Kidney glomerular epithelial cell (primary cell): ENCODE measurements at regions not wholly inside any gene's neighbourhood (a gene's known extent, or its start where the extent isn't known, plus 50 kb on each side); places are given as distances from the start of the nearest gene placed in this dataset.

ENCODE experiments used
- DNase-seq: peaks from one replicate; lab custom pipeline; 2025; lab: John Stamatoyannopoulos, UW

DNA sequence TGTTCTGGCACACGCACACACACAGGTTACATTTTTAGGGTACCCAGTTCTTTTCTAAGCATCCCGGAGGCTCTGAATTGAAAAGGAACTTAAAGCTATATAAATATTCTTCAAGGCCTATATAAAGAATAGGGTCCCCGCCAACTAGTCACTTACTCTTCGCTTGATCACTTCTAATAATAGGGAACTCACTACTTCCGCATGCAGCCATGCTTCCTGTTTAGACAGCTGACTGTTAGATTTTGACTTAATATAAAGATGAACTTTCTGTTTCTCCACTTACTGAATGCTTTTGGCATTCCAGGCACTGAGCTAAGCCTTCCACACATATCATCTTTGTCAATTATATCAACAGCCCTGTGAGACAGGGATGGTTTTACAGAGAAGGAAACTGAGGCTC is 259.6 kb downstream of the TSHZ3 start:
- DNase-seq, result no peak

DNA sequence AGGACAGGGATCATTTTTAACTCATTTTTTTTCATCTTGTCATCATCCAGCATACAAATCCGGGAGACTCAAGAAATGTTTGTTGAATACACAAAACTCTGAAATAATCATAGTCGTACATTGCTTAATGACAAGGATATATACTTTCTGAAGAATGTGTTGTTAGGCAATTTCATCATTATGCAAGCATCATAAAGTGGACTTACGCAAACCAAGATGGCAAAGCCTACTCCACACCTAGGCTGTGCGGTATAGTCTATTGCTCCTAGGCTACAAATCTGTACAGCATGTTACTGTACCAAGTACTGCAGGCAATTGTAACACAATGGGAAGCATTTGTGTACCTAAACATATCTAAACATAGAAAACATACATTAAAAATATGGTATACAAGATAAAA is 264.1 kb downstream of the TSHZ3 start:
- DNase-seq, result no peak

DNA sequence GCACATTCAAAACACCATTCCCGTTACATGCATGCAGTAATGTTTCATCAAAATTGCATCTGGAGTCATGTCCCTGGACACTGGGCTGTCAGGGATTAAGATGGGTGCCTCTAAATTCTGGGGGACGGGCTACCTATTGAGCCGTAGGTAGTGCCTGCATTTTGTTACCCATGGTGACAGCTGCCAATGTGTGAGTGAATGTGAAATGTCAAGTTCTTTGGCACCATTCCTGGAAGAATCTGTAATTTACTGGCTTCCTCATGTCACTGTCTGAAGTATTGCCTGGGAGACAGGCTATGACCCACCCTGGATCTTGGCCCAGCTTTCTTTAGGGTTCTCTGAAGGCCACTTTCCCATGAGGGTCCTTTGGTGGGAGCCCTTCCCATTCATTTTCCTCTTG is 266.1 kb downstream of the TSHZ3 start:
- no peak for DNase-seq

DNA sequence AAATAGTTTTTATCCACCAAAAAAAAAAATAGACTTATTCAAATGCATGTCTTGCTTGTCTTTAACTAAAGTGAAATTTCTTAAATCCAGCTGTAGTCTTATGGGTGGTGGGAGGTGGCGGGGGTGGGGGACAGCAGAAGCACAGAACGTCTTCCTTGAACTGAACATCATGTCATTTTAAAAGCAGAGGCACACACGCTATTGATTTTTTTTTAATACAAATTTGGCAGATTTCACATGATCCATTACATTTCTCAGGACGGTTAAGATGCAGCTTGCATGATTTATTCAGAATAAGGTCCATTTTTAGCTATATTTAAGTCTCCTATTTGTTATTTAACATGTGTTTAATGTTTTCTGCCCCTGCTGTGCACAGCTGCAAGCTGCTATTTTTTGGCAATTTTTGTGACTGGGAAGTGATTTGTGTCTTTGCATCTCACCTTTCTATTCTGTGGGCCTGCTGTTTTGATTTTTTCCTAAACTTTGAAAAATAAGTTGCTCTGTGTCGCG is 274.0 kb downstream of the TSHZ3 start:
- DNase-seq, result no peak

DNA sequence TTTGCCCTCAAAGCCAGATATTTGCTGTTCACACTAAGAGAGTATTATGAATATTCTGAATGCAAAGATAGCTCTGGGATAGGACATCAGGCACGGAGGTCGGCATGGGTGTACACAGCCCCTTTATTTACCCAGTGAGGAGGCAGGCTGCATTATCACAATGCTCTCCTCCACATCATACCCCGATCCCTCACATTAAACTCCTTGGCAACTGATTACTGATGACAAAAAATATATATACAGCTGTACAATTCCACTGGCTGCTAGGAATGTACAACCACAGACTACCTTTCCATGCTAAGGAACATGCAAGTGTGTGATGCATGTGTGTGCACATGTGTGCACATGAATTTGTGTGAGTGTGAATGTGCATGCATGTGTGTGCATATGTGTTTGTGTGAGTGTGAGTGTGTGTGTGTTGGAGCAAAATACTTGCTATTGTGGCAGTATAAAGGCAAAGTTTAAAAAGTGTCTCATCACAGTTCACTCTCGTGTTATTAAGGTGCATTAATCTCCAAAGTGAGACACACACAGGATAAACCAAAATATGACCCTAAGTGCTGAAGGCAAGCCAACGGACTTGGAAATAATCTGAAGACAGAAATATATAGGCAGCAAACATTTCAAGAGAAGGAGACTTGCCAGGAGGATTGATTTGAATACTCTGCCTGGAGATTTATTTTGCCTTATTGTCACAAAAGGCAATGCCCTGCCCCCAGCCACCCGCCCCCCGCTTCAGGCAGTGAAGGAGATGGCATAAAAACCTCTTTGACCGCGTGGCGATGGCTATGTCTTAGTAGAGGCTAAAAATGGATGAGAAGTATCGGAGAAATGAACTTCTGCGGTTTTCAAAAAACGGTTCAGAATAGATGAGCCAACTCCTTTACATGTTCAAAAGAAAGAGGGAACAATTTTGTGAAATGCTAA is 274.8 kb downstream of the TSHZ3 start:
- no peak for DNase-seq

DNA sequence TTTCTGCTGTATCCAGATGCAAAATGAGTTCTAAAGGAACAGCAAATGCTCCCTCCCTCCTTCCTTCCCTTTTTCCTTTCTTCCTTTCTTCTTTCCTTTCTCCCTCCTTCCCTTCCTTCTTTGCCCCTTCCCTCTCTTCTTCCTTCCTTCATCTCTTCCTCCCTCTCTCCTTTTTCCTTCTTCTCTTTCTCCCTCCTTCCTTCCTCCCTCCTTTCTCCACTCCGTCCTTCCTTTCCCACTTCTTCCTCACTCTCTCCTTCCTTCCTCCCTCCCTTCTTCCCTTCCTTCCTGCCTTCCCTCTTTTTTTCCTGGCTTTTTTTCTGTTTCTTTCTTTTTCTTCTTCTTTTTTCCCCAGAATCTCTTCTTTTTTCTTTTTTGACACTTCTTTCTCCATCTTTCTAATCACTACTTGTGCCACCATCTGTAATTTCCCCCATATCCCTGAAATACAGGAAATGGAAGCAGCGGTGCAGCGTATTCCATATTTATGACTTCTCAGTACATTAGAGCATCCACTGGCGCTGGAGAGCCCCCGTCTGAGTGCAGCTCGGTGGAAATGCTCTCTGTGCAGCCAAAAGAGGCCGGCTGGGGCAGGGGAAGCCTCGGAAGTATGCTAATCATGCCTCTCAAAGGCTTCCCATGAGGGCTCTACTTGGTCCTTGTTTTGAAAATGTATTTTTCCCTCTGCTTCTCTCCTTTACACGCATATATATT is 275.6 kb downstream of the TSHZ3 start:
- DNase-seq, result no peak

DNA sequence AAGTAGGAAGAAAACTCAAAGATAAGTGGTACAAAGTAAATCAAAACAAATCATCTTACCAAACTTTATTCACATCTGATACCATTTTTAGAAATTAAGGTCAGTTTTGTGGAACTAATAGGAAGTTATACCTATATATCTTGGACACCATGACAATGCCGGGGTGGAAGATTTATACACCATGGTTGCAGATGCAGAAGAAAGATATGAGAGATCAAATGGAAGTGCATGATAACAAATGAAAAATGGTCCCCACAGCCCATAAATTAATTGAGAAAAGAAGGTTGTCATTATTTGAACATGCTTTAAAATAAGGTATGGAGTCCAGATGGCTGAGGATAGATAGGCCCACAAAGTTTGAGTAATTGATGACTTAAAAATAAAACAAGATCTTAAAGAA is 276.8 kb downstream of the TSHZ3 start:
- no peak for DNase-seq

DNA sequence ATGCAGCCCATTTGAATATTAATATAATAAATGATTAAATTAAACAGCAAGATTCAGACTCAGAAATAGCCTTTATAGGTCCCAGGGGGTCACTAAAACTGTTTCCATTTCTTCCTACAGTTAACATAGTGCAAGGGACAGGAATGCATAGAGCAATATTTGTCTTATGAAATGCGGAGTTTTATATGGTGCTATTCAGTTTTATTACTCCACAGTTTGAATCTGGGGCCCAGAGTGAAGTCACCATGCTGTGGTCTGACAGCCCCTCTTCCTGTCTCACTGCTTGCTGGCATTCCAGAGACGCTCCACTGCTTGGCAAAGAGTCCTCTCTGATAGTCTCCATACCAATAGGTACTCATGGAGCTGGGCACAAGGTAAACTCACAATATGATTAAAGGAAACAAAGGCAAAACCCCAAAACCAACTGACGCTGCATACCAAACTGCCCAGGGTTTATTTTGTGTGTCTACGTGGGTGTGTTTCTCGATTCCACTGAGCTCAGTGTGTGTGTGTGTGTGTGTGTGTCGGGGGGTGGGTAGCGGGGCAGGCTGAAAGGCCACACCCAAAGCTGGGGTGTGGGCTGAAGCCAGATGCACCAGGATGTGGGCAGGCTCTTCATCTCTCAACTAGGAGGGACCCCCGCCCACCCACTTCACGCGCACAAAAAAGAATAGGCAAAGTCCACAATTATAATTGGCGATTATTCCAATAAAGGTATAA is 277.9 kb downstream of the TSHZ3 start:
- DNase-seq, result peak; percentile 21

DNA sequence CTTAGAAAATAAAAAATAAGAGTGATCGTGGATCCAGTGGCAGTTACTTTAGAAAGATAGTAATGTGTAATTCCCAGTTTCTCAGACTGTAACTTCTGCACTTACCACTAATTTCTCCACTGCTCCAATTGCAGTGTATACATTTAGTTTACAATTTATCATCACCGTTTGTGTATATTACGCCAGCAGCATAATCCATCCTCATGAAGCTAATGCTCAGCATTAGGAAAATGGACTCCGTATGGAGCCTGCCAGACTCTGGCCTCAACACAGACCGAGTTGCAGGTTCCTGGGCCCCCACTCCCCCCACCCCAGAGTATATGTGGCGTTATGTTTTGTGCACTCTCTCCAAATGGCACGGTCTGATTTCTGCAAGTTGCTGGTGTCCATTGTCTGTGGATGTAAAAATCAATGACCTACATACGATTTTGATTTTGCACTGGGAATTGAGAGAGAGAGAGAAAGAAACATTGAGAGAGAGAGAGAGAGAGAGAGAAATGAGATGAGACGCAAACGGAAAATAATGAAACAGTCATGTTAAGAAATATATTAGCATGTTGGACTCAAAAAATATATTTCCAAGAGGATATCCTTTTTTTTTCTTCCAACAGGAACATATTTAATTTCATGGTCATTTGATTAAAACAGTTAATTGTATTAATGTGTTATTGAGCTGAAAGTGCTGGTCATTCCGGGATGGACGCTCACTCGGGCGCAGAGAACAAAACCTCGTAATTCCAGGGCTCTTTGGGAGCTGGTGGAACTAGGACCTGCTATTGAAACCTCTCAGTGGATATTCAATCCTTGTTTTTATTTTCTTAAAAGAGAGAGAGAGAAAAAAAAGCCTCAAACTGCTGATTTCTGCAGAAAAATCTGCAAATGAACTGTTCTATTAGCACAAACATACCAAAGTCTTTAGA is 278.8 kb downstream of the TSHZ3 start:
- no peak for DNase-seq

DNA sequence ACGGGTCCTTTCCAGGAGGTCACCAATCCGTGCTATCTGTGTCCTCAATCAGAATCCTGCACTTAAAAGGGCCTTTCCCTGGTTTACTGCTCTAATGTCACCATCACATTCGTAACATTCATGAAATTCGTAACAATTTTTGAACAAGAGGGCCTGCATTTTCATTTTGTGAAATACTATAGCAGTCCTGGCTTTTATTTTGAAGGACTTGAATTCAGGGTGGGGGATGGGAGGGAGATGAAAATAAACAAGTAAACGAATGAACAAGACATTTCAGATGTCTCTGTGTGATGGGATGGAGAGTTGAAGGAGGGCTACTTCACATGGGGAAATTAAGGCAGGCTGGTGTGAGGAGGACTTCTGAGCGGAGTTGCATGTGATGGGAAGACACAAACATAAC is 281.0 kb downstream of the TSHZ3 start:
- no peak for DNase-seq

DNA sequence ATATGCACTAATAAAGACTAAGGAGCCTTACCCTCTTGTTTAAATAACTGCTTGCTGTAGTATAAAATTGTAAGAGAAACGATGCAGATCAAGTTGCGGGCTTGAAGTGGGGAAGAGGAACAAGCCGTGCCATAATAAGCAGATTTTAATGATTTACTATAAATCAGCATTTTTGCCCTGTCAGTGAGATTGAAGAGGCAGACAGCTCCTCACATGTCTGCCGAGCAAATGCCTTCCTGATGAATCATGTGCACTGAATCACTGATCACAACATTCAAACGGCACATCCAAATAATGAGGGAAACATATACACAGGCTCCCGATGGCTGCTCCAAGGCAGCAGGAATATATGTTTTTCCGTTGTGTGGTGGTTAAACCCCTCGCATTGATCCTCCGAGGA is 282.9 kb downstream of the TSHZ3 start:
- peak; percentile 87 for DNase-seq

DNA sequence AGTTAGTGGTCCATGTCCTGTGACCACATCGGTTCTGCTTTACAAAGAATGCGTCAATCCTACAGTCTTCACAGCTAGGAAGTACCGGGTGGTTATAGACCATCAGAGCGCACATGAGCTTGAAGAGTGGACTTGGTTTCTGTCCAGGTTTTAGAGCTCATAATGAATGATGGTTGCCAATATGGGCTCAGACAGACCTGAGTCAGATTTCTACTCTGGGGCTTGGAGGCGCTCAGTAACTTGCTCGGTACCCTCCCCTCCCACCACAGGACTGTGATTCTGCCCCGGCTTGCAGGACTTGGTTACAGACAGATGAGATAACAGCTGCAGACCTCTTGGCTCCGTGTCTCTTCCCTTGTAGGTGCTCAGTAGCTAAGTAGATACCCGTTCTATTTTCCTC is 284.7 kb downstream of the TSHZ3 start:
- DNase-seq, result no peak

DNA sequence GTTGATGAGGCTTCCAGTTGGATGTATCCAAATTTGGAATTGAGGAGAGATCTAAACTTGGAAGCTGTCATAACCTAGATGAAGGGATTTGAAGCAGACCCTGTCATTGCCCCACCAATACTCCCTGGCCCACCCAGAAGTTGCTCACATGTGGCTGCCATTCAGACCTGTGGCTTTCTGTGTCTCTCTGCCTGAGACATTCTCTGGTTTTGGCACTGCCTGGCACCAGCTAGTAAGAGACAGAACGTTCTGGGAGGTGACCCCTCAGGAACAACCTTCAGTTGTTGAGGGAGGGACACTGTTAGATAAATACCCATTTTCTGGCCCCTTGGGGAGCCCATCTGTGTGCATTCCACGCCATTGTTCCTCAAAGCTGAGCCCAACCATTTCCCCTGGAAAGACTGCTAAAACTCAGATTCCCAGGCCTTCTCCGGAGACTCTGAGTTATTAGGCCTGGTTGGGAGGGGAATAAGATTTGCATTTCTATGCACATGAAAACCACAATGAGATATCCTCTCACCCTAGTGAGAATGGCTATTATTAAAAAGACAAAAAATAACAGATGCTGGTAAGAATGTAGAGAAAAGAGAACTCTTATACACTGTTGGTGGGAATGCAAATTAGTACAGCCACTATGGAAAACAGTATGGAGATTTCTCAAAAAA is 290.4 kb downstream of the TSHZ3 start:
- DNase-seq, result no peak

DNA sequence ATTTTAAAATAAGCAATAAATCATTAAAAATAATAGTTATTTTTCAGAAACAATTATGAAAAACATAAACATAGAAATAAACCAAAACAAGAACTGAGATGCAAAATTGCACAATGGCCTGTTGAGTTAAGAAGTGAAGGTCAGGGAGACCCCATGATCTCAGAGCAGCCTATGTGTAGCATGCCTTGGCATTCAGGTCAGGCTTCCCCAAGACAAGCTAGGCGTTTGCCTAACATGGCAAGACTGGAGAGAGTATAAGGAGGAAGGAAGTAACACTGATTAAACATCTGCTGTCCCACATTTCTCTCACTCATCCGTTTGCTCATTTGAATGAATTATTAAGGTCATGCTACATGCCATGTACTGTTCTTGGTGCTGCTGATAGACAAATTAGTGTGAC is 291.8 kb downstream of the TSHZ3 start:
- DNase-seq, result no peak

DNA sequence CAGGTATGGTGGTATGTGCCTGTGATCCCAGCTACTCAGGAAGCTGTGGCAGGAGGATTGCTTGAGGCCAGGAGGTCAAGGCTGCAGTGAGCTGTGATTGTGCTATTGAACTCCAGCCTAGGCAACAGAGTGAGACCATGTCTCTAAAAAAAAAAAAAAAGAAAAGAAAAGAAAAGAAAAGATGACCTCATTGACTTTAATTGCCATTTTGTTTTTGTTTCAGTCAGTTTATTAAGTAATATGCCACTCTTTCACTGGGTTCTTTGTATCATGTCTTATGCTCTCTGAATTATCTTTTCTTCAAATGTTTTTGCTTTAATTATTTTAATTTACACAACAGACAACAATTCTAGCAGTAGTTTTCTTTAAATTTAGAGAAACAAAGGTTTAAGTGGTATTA is 293.8 kb downstream of the TSHZ3 start:
- DNase-seq, result no peak

DNA sequence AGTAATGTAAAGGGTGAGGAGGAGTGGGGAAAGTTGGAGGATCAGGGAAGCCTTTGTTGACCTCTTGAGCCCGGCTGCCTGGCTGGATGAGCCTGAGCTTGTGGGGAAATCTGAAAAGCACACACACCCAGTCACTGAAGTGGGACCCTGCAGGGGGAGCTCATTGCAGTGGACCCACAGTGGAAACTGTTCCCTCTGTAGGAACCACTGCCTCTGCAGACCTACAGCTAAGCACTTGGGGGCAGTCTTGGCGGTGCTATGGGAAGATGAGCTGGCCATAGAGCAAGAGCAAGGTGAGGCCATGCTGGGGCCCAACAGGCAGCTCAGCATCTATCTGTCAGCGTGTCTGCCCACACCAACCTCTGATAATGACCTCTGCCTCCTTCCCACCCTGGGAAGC is 294.8 kb downstream of the TSHZ3 start:
- peak; percentile 16 for DNase-seq

DNA sequence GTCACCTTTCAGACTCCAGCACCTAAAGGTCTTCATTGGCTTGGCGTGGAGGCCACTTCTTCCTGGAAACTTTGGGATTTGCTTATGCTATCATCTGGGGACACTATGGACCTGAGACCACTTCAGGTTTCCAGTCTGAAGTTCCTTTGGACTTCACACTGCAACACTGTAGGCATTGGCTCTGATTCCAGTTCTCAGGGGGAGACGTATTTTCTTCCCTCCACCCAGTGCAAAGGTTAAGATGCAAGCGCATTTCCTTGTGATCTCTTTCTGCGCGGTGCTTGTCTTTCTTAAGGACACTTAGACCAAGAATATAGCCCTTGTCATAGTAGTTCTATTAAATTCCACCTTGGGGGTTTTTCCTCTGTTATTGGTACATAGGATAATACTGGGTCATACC is 299.8 kb downstream of the TSHZ3 start:
- DNase-seq, result no peak

DNA sequence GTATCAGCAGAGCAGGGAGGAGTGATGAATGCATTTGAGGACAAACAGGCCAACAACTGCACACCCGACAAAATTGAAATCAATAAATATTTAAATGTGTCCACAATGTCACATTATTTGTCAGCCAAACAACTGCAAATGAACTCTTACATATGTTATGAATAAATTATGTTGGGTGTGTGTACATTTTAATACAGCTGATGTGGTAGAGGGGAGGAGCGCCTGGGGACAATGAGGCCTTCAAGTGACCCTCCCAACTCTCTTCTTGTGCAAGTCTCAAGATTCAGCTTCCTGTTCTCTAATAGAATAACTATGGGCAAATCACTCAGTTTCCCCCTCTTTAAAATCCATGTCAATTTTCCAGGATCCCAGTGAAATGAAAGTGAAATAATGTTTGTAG is 303.2 kb downstream of the TSHZ3 start:
- no peak for DNase-seq

DNA sequence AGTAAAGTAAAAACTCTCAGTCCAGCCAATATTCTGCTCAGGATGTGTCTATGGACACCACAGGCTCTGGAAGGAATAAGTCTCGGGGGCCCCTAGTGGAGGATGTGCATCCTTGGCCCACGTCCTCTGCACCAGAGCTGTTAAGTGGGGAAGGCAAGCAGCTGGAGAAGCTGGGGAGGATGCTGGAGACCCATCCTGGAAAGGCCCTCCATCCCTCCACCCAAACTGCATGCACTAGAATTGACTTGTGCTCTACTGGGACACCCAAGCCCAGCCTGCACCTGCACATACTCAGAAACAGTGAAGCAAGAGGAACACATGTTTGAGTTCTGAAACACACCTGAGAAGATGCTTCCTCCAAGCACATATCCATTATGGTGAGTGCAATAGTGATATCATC is 307.8 kb downstream of the TSHZ3 start:
- DNase-seq, result no peak

DNA sequence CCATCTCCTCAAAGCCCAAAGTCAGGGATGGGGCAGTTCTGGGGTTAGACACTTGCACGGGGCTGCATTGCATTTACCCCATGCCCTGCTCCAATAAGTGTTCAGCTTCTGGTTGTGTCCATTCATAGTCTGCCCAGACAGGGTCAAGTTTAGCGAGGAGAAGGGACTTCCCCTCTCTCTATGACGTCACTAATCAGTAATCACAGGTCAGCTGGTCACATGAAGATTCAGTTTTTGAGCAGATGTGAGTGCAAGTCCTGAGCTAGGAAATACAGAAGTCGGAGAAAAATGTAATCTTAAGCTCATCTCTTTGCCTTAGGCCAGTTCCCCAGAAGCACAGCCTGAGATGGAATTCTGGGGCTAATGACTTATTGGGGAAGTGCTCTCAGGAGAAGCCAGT is 310.1 kb downstream of the TSHZ3 start:
- no peak for DNase-seq
